ENCODE measurements at regions not wholly inside any gene's neighbourhood (a gene's known extent, or its start where the extent isn't known, plus 50 kb on each side); places are given as distances from the start of the nearest gene placed in this dataset.

DNA sequence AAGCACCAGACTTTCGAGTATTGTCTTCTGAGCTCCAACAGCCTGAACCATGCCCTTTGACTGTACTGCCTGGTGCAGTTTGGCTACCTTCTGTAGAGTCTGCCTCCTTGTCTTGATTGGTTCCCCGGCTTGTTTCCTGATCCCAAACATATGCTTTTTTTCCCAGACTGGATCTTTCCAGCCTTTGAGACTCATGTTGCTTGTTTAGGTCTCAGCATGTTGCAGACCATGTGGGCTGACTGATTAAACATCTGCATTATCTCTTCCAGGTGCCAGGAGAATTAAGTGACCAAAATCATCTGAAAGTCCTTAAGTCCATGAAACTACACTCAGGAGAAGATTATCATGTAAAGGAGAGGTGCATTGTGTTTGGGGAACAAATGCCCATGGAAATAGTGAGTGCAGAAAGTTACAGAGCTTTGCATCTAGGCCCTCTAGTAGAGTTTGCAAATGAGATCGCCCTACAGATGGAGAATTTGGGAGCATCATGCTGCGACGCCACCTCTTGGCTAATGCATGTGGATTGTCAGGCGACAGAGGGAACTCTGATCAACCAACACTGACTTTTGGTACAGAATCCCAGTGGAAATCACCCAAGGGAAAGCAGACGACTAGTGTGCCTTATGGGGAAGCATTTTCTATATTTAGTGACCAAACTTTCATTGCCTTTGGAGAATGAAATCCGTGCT lies 188.8 kb downstream of the BLID start:
- POLR2A ChIA-PET = no interaction called here
- Mint-ChIP-seq H3K9me3 (no peaks in the 10 kb centered on the region), H3K36me3 (ENCODE audit: low read depth) (no peaks in the 10 kb centered on the region), H3K27me3 (peaks cover 37% of the 10 kb centered on the region), H3K4me3 (no peak overlapping the region), H3K4me1 (ENCODE audit: low read depth) (no peaks in the 10 kb centered on the region), H3K27ac (no peak overlapping the region)
- TF ChIP-seq, protein P1, sequence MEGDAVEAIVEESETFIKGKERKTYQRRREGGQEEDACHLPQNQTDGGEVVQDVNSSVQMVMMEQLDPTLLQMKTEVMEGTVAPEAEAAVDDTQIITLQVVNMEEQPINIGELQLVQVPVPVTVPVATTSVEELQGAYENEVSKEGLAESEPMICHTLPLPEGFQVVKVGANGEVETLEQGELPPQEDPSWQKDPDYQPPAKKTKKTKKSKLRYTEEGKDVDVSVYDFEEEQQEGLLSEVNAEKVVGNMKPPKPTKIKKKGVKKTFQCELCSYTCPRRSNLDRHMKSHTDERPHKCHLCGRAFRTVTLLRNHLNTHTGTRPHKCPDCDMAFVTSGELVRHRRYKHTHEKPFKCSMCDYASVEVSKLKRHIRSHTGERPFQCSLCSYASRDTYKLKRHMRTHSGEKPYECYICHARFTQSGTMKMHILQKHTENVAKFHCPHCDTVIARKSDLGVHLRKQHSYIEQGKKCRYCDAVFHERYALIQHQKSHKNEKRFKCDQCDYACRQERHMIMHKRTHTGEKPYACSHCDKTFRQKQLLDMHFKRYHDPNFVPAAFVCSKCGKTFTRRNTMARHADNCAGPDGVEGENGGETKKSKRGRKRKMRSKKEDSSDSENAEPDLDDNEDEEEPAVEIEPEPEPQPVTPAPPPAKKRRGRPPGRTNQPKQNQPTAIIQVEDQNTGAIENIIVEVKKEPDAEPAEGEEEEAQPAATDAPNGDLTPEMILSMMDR (IDR thresholded peaks at IDR 0.05) = no peak
- H3K4me1 ChIP-seq (ENCODE audit: insufficient read depth, low read length) = no peaks in the 10 kb centered on the region
- intact Hi-C loops (cut with DNase I, micrococcal nuclease) = no loop called here
- no peak overlapping the region for H3K27ac ChIP-seq (ENCODE audit: low read depth in 1 of 2, low read length in 2 of 2)
- DNase-seq (no peak), ATAC-seq (ENCODE audit: poor library complexity) (no peak)
- no peaks in the 10 kb centered on the region for H3K36me3 ChIP-seq (ENCODE audit: insufficient read depth, low read length)
- H3K27me3 ChIP-seq (ENCODE audit: control insufficient read depth in 1 of 2, insufficient read depth in 2 of 2, low read length in 2 of 2) = peaks cover 14 to 22% of the 10 kb centered on the region in 2 experiments
- H3K9me3 ChIP-seq (ENCODE audit: control insufficient read depth in 1 of 2, insufficient read depth in 1 of 2, low read length in 2 of 2) = no peaks in the 10 kb centered on the region
- CTCF ChIA-PET = no interaction called here
- H3K4me3 ChIP-seq (ENCODE audit: low read length) = no peak overlapping the region

DNA sequence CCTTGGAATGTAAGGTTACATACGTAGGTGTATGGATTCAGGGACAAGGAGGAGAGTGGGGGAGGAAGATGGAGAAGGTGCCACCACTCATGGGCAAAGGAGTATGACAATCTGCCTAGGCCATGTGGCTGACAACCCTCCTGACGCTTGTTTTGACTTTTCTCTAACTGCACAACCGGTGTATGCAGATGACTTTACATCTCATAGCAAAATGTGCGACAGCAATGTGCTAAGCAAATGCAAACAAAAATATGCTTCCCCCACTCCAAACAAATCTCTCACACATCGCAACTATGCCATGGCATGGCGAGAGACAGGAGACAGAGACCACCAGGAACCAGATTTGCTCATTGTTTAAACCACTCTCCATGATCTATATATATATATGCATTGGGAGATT lies 191.8 kb downstream of the BLID start:
- DNase-seq (no peak), ATAC-seq (ENCODE audit: poor library complexity) (no peak)
- no peak overlapping the region for H3K27ac ChIP-seq (ENCODE audit: low read depth in 1 of 2, low read length in 2 of 2)
- TF ChIP-seq, protein P1 (IDR thresholded peaks at IDR 0.05) = no peak
- Mint-ChIP-seq H3K36me3 (ENCODE audit: low read depth) (no peaks in the 10 kb centered on the region), H3K9me3 (no peaks in the 10 kb centered on the region), H3K27me3 (peaks cover 24% of the 10 kb centered on the region), H3K4me3 (no peak overlapping the region), H3K4me1 (ENCODE audit: low read depth) (no peaks in the 10 kb centered on the region), H3K27ac (no peak overlapping the region)
- POLR2A ChIA-PET = no interaction called here
- no peaks in the 10 kb centered on the region for H3K36me3 ChIP-seq (ENCODE audit: insufficient read depth, low read length)
- CTCF ChIA-PET = no interaction called here
- H3K27me3 ChIP-seq (ENCODE audit: control insufficient read depth in 1 of 2, insufficient read depth in 2 of 2, low read length in 2 of 2) = peaks cover 4 to 8% of the 10 kb centered on the region in 2 experiments
- H3K9me3 ChIP-seq (ENCODE audit: control insufficient read depth in 1 of 2, insufficient read depth in 1 of 2, low read length in 2 of 2) = no peaks in the 10 kb centered on the region
- no peak overlapping the region for H3K4me3 ChIP-seq (ENCODE audit: low read length)
- H3K4me1 ChIP-seq (ENCODE audit: insufficient read depth, low read length) = no peaks in the 10 kb centered on the region
- intact Hi-C loops (cut with DNase I, micrococcal nuclease) = no loop called here

DNA sequence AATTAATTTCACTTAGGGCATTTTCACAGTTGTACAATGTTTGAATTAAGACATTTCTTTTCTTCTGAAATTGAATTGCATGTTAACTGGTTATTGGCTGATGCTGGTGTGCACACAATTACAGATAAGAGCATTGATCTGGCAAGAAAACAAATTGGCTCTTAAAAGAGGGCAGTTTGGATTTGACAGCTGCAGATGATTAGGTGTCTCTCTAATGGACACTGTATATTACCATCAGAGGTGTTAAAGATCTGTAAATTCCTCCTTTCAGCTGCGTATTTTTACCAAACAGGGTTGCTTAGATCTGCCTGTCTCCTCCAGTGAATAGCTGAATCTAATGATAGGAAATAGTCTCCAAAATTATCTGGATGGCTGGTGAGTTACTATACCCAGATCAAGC lies 198.5 kb downstream of the BLID start:
- H3K36me3 Mint-ChIP-seq (ENCODE audit: low read depth) = no peaks in the 10 kb centered on the region
- no peaks in the 10 kb centered on the region for H3K9me3 Mint-ChIP-seq
- intact Hi-C loops (cut with DNase I, micrococcal nuclease) = no loop called here
- no peak overlapping the region for H3K4me3 Mint-ChIP-seq
- no peaks in the 10 kb centered on the region for H3K36me3 ChIP-seq (ENCODE audit: insufficient read depth, low read length)
- no peaks in the 10 kb centered on the region for H3K27me3 Mint-ChIP-seq
- TF ChIP-seq, protein P1 (IDR thresholded peaks at IDR 0.05) = no peak
- H3K4me1 Mint-ChIP-seq (ENCODE audit: low read depth) = no peaks in the 10 kb centered on the region
- H3K27ac Mint-ChIP-seq = no peak overlapping the region
- POLR2A ChIA-PET = no interaction called here
- H3K27me3 ChIP-seq (ENCODE audit: control insufficient read depth in 1 of 2, insufficient read depth in 2 of 2, low read length in 2 of 2) = no peaks in the 10 kb centered on the region
- no peak for DNase-seq
- no peak for ATAC-seq (ENCODE audit: poor library complexity)
- H3K9me3 ChIP-seq (ENCODE audit: control insufficient read depth in 1 of 2, insufficient read depth in 1 of 2, low read length in 2 of 2) = no peaks in the 10 kb centered on the region
- H3K4me3 ChIP-seq (ENCODE audit: low read length) = no peak overlapping the region
- CTCF ChIA-PET = no interaction called here
- H3K4me1 ChIP-seq (ENCODE audit: insufficient read depth, low read length) = no peaks in the 10 kb centered on the region
- no peak overlapping the region for H3K27ac ChIP-seq (ENCODE audit: low read depth in 1 of 2, low read length in 2 of 2)
